ENCODE measurements at regions not wholly inside any gene's neighbourhood (a gene's known extent, or its start where the extent isn't known, plus 50 kb on each side); places are given as distances from the start of the nearest gene placed in this dataset.
"Not testable (repeated sequence)": the region's sequence is repeated elsewhere in the genome, so short reads cannot be mapped to it uniquely, and the experiment has no call there.

GRCh38 chr3:144477593-144477992 is 506.0 kb downstream of the DIPK2A start:
- DNase-seq = no peak

GRCh38 chr3:144480416-144480919 is 508.8 kb downstream of the DIPK2A start:
- no peak for DNase-seq

- DNase-seq = no peak
These were observed 511.3 kb downstream of the DIPK2A start for GRCh38 chr3:144482876-144483275.

GRCh38 chr3:144487011-144487410 is 515.4 kb downstream of the DIPK2A start:
- no peak for DNase-seq

GRCh38 chr3:144488927-144489326 is 517.3 kb downstream of the DIPK2A start:
- DNase-seq = no peak

- DNase-seq = no peak
These were observed 519.7 kb downstream of the DIPK2A start for GRCh38 chr3:144491333-144491732.

- not testable (repeated sequence) for DNase-seq
These were observed 523.0 kb downstream of the DIPK2A start for GRCh38 chr3:144494651-144495050.

GRCh38 chr3:144496141-144496835 is 524.7 kb downstream of the DIPK2A start:
- no peak for DNase-seq

GRCh38 chr3:144497452-144497851 is 525.8 kb downstream of the DIPK2A start:
- no peak for DNase-seq

- no peak for DNase-seq
These were observed 527.6 kb downstream of the DIPK2A start for GRCh38 chr3:144499001-144499930.

GRCh38 chr3:144501467-144501866 is 529.8 kb downstream of the DIPK2A start:
- no peak for DNase-seq

- DNase-seq = no peak
These were observed 530.8 kb downstream of the DIPK2A start for GRCh38 chr3:144502402-144502801.

GRCh38 chr3:144506375-144506774 is 534.8 kb downstream of the DIPK2A start:
- DNase-seq = not testable (repeated sequence)

GRCh38 chr3:144511346-144511745 is 539.7 kb downstream of the DIPK2A start:
- no peak for DNase-seq

GRCh38 chr3:144516026-144516425 is 544.4 kb downstream of the DIPK2A start:
- DNase-seq = no peak

GRCh38 chr3:144516589-144516988 is 545.0 kb downstream of the DIPK2A start:
- no peak for DNase-seq

- DNase-seq = no peak
These were observed 549.5 kb downstream of the DIPK2A start for GRCh38 chr3:144521131-144521530.

- DNase-seq = no peak
These were observed 550.8 kb downstream of the DIPK2A start for GRCh38 chr3:144522456-144522855.

- DNase-seq = no peak
These were observed 551.8 kb downstream of the DIPK2A start for GRCh38 chr3:144523396-144523795.

GRCh38 chr3:144524531-144524930 is 552.9 kb downstream of the DIPK2A start:
- DNase-seq = no peak

- no peak for DNase-seq
These were observed 557.9 kb downstream of the DIPK2A start for GRCh38 chr3:144529566-144529965.

GRCh38 chr3:144544871-144545270 is 573.2 kb downstream of the DIPK2A start:
- no peak for DNase-seq

GRCh38 chr3:144546539-144546938 is 574.9 kb downstream of the DIPK2A start:
- DNase-seq = no peak

GRCh38 chr3:144548346-144548745 is 576.7 kb downstream of the DIPK2A start:
- DNase-seq = no peak
